ENCODE measurements at regions not wholly inside any gene's neighbourhood (a gene's known extent, or its start where the extent isn't known, plus 50 kb on each side); places are given as distances from the start of the nearest gene placed in this dataset.

GRCh38 chr13:69288026-69288425 lies 819.6 kb upstream of the ATXN8OS start:
- TF ChIP-seq CTCF (optimal IDR thresholded peaks at IDR 0.05 in 1 of 3, IDR thresholded peaks at IDR 0.05 in 1 of 3, conservative IDR thresholded peaks at IDR 0.05 in 1 of 3; ENCODE audit: extremely low read depth in 1 of 3, insufficient read depth in 2 of 3, low read length in 3 of 3), result no peak
- TF ChIP-seq EZH2 (IDR thresholded peaks at IDR 0.05; ENCODE audit: low read length), result no peak

All from keratinocyte (primary cell).